ENCODE measurements at regions not wholly inside any gene's neighbourhood (a gene's known extent, or its start where the extent isn't known, plus 50 kb on each side); places are given as distances from the start of the nearest gene placed in this dataset.

DNA sequence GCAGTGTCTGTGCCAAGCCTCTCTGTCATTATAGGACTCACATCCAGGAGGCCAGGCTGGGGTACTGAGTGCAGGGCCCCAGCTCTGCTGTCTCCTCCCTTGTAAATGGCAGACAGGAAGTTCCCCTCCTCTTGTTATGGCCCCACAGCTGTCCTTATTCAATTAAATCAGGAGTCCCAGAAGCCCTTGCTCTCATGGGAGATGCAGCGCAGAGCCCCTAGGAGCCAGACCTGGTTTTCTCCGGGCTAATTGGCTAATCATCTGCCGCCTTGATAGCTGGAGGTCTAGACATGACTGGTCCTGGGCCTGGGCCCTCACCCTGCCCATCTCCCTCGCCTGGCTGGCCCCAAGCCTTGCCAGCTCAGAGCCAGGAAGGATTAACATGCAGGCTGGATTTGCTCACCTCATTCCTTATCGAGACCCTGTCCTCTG lies 172.0 kb downstream of the VEGFA start:
- intact Hi-C loops (cut with micrococcal nuclease): no loop called here
- DNase-seq: no peak
- H3K9me3 Mint-ChIP-seq: peaks cover 9% of the 10 kb centered on the region
- H3K36me3 Mint-ChIP-seq (ENCODE audit: low read depth): no peaks in the 10 kb centered on the region
- H3K27ac Mint-ChIP-seq: no peak overlapping the region
- no peak overlapping the region for H3K4me3 Mint-ChIP-seq
- peaks cover 2% of the 10 kb centered on the region for H3K4me1 Mint-ChIP-seq
- peaks cover 1% of the 10 kb centered on the region for H3K27me3 Mint-ChIP-seq

DNA sequence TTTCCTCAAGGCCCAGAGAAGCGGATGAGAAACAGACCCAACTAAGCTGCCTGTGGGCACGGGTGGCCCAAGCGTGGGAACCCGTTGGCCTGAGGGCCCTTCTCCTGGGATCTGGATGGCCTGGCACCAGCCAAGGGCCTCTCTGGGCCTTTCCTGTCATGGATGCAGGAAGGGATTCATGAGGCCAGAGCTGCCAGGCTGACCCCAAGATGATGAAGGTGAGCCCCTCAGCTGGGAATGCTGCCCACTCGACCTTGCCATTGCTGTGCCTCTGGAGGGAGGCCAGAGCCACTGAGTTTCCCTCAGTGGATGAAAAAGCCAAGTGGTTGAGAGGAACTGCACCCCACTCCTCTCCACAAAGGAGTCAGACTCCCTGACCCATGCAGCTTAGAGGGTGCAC lies 171.2 kb downstream of the VEGFA start:
- H3K27ac Mint-ChIP-seq: no peak overlapping the region
- H3K36me3 Mint-ChIP-seq (ENCODE audit: low read depth): no peaks in the 10 kb centered on the region
- no peak for DNase-seq
- H3K4me1 Mint-ChIP-seq: peaks cover 2% of the 10 kb centered on the region
- intact Hi-C loops (cut with micrococcal nuclease): no loop called here
- peaks cover 5% of the 10 kb centered on the region for H3K9me3 Mint-ChIP-seq
- no peak overlapping the region for H3K4me3 Mint-ChIP-seq
- H3K27me3 Mint-ChIP-seq: no peaks in the 10 kb centered on the region

DNA sequence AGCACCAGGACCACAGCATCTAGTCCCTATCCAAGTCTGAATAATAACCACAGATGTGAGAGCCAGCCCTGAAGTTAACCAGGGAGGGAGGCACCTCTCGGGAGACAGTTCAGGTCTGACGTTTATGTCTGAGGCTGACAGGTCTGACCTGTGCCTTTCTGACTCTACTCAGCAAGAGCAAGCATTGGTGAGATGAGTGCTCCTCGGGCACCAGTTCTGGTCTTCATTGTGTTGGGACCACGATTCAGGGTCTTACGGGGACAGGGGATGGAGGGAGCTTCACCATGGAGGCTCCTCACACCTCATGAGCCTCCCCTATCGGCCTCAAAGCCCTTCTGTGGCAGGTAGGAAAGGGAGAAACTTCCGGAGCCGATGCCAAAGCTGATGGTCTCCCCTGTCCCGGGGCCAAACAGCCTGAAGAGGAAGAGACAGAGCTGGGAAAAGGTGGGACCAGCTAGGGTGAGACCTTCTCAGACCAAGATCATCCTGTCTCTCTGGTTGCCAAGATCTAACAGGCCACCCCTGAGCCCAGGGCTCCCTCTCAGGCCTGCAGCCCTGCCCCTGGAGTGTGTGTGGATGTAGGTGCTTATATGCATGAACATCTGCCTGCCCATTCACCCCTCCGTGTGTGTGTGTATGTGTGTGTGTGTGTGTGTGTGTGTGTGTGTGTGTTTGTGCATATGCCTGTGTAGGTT lies 170.5 kb downstream of the VEGFA start:
- H3K27ac Mint-ChIP-seq: no peak overlapping the region
- H3K9me3 Mint-ChIP-seq: peaks cover 5% of the 10 kb centered on the region
- no peaks in the 10 kb centered on the region for H3K36me3 Mint-ChIP-seq (ENCODE audit: low read depth)
- DNase-seq: no peak
- no peak overlapping the region for H3K4me3 Mint-ChIP-seq
- no peaks in the 10 kb centered on the region for H3K27me3 Mint-ChIP-seq
- intact Hi-C loops (cut with micrococcal nuclease): no loop called here
- H3K4me1 Mint-ChIP-seq: peaks cover 2% of the 10 kb centered on the region

DNA sequence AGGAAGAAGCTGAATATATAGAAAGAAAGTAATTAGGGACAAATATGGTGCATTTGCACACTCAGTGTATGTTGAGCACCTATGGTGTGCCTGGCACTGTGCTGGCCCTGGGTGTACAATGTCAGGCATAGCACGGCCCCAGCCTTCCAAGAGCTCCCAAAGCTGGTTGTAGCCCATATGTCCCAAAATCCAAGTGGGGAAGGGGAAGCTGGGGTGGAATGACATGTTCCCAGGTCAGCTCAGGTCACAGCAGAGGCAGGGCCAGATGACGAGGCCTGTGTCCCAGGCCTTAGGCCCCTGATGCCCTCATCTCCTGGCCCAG lies 170.0 kb downstream of the VEGFA start:
- no peak for DNase-seq
- Mint-ChIP-seq H3K9me3 (peaks cover 5% of the 10 kb centered on the region), H3K4me3 (no peak overlapping the region), H3K36me3 (ENCODE audit: low read depth) (no peaks in the 10 kb centered on the region), H3K27ac (no peak overlapping the region), H3K27me3 (no peaks in the 10 kb centered on the region), H3K4me1 (peaks cover 2% of the 10 kb centered on the region)
- intact Hi-C loops (cut with micrococcal nuclease): no loop called here

DNA sequence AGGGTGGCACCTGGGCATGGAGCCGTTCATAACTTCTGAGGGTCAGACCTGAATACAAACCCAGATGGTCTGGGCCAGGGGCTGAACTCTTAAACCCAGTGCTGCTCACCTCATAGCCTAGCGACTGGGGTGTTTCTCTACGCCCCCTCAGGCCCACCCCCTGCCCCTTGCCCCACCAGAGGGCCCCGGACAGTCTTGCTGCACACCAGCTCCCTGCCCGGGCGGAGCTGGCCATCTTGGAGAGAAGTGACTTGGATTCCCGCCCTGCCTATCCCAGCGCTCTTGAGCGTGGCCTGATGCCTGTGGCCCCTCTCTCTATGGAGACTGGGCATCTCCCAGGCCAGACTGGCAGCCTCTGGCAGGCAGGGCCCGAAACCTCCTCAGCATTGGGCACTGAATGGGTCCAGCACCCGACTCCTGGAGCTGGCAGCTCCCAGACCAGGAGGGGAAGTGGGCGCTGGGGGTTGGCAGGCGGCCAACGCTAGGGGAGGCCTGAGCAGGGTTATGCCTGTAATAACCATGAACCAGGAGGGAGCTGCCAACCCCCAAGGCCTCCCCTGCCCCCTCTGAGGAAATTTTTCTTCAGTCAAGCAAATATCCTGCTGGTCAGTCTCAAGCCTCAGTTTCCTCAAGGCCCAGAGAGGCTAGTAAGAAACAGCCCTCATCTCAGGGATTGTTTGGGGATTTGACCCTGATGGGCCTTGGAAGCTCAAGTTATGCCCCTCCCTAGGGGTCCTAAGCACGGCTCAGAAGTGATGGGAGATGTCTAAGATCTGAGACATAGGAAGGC lies 169.5 kb downstream of the VEGFA start:
- H3K9me3 Mint-ChIP-seq: peaks cover 4% of the 10 kb centered on the region

DNA sequence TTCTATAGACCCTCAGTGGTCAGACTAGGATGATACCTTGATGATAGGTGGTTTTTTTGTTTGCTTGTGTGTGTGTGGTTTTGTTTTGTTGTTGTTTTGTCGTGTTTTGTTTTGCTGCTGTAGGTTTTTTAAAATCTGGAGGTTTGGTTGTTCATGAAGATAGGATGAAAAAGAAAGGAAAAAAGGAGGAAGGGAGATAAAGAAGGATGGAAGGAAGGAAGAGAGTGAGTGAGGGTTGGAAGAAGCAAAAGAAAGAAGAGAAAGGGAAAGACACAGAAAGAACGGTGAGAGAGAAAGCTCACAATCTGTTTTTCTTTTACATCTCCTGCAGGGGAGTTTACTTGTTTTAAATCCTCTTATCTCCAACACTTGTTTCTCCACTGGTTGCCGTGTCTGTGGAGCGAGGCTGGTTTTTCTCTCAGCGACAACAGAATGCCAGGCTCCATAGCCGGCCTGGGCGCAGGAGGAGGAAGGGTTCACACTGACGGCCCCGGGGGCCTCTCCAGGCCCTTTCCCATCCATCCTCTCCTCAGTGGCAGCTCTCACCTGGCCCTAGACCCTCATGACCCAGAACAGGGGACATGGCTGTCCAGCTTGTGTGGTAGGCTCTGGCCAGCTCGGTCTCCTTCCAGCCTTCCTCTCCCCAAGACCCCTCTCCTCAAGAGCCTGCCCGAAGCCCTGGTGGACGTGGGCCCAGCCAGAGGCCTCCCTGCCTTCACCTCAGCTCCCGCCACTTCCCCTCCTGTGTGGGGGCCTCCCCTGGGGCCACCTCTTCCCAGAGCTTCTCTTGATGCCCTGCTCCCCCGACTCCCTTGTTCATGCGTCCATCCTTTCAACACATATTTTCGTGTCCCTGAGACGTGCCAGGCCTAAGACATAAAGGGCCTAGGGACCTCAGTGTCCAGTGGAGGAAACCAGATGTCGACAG lies 168.4 kb downstream of the VEGFA start:
- no peak for DNase-seq
- Mint-ChIP-seq H3K27me3 (no peaks in the 10 kb centered on the region), H3K4me3 (no peak overlapping the region), H3K9me3 (no peaks in the 10 kb centered on the region), H3K4me1 (peaks cover 2% of the 10 kb centered on the region), H3K27ac (no peak overlapping the region), H3K36me3 (ENCODE audit: low read depth) (no peaks in the 10 kb centered on the region)
- intact Hi-C loops (cut with micrococcal nuclease): no loop called here

More for the DNA sequence above, 169.5 kb downstream of the VEGFA start:
- Mint-ChIP-seq H3K27me3 (no peaks in the 10 kb centered on the region), H3K4me3 (no peak overlapping the region), H3K36me3 (ENCODE audit: low read depth) (no peaks in the 10 kb centered on the region), H3K4me1 (peaks cover 2% of the 10 kb centered on the region), H3K27ac (no peak overlapping the region)
- DNase-seq: no peak
- intact Hi-C loops (cut with micrococcal nuclease): no loop called here

DNA sequence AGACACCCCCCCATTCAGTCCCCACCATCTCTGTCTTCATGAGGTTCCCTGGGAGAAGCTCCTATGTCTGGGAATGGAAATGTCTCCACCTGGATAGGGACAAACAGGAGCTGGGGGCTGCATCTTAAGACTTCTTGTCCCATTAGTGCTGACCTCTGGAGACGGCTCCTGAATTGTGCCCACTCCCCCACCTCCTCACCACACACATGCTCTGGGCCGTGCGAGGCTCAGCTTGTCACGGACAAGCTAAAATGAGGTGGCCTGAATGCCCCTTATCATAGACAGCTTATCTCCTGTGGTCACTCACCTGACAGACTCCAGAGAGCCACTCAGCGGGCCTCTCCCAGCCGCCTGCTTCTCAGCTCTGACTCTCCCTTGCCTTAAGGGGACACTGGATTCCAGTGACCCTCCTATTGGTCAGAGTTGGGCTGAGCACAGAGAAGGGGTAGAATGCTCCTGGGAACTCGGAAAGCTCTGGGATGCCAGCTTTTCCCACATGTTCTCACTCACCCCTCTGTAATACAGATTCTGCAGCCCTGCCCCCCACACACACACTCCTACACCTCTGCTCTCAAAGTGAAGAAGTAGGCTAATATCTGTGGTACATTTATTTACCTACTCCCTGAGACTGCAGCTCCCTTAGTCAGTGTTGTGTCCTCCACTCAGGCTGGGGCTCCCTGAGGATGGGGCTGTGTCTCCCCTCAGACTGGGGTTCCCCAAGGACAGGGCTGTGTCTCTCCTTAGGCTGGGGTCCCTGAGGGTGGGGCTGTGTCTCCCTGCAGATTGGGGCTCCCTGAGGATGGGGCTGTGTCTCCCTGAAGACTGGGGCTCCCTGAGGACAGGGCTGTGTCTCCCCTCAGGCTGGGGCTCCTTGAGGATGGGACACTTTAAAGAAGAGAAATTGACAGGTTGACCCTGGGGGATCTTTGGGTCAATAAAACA lies 167.5 kb downstream of the VEGFA start:
- Mint-ChIP-seq H3K4me1 (peaks cover 2% of the 10 kb centered on the region), H3K27me3 (no peaks in the 10 kb centered on the region), H3K36me3 (ENCODE audit: low read depth) (no peaks in the 10 kb centered on the region), H3K9me3 (no peaks in the 10 kb centered on the region), H3K27ac (no peak overlapping the region), H3K4me3 (no peak overlapping the region)
- intact Hi-C loops (cut with micrococcal nuclease): no loop called here
- DNase-seq: no peak

DNA sequence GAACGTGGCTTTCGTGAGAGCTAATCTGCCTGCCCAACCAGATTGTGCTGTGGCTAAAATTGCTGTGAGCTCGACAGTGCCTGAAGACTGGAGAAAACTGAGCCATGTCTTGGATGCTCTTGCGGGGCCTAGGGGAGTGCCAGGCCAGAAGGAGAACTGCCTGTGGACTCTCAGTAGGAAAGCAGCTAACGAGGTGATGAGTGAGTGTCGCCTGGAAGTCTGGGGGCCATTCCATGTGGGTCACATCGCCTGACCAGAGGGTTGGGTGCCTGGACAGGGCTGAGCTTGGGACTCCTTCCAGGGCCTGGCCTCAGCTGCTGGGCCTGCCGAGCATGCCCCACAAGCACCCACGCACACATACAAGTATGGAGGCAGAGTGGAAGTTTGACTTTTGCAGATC lies 166.5 kb downstream of the VEGFA start:
- Mint-ChIP-seq H3K27me3 (no peaks in the 10 kb centered on the region), H3K36me3 (ENCODE audit: low read depth) (no peaks in the 10 kb centered on the region), H3K4me1 (no peaks in the 10 kb centered on the region), H3K27ac (no peak overlapping the region), H3K4me3 (no peak overlapping the region), H3K9me3 (no peaks in the 10 kb centered on the region)
- intact Hi-C loops (cut with micrococcal nuclease): no loop called here
- DNase-seq: no peak

DNA sequence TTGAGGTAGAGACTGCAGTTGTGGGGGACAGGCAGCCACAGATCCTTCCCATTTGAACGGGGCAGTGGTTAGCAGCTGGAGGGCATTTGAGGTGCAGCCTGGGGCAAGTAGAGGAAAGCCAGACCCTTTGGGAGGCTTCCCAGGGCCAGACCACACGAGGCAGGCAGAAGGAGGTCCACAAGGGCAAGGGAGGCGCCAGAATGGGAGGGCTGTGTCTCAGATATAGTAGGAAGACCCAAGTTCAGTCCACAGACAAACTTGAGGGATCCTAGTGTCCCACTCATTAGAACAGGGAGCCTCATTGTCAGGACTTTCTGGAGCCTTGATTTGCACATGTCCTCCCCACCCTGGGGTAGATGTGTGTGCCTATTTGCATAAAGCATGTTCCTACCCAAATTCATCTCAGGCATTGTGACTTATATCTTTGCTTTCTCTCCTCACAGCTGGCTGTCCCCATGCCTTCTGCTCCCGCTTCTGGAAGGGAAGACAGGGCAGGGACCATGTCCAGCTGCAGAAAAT lies 166.0 kb downstream of the VEGFA start:
- no peaks in the 10 kb centered on the region for H3K9me3 Mint-ChIP-seq

DNA sequence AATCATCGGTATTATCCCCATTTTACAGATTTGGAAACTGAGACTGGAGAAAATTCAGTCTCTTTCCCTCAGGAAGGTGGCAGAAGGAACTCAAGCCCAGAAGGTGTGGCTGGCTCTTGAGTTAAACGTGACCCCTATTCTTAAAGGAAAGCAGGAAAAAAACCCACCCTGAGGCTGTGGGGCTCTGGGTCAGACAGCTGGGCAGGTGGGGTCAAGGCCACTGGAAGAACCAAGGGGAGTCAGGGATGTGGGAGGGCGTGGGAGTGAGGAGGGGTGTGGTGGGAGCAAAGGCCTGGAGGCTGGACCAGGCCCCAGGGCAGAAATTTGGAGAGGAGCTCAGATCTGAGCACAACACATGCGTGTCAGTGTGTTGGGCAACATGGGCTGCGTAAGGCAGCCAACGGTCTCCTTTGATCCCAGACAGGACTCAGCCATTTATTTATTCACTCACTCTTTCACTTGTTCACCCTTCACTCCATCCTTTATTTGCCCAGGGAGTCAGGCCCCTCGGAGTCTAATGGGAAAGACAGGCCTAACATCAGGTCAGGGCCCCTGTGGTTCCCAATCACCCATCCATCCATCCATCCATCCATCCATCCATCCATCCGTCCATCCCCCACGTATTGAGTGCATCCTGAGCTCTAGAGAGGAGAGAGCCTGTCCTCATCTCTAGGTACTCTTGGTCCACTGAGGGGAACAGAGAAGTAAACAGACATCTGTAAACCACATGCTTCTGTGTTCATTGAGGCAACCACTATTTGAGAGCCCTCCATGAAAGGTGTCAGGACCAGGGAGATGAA lies 165.0 kb downstream of the VEGFA start:
- intact Hi-C loops (cut with micrococcal nuclease): no loop called here

More for the DNA sequence above, 166.0 kb downstream of the VEGFA start:
- no peak for DNase-seq
- Mint-ChIP-seq H3K27ac (no peak overlapping the region), H3K36me3 (ENCODE audit: low read depth) (no peaks in the 10 kb centered on the region), H3K4me1 (no peaks in the 10 kb centered on the region), H3K4me3 (no peak overlapping the region), H3K27me3 (no peaks in the 10 kb centered on the region)
- intact Hi-C loops (cut with micrococcal nuclease): no loop called here

DNA sequence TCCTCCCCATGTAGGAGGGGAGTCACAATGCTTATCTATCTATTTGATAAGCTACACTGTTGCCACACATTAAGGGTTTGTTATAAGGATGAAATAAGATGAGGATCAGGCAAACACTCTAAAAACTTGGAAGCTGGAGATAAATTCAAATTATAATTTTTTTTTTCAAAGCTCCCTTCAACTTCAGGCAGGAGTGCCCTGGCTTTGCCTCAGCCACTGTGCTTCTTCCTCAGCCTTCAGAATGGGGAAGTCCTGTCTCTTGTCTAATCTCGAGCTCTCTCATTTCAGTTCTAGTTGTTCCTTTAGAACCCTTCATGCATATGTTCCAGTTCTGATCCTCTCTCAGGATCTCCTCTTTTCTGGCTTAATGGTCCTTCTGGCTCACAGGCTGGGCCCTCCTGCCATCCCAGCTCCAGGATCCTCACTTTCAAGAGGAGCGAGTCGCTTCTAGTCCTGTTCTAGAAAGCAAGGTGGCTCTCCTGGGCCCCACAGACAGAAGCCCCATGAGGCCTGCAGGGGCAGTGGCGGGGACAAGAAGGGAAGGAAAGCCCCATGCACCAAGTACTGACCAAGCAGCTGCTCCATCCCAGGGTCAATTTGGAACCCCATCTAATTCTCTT lies 164.3 kb downstream of the VEGFA start:
- intact Hi-C loops (cut with micrococcal nuclease): no loop called here
- Mint-ChIP-seq H3K36me3 (ENCODE audit: low read depth) (no peaks in the 10 kb centered on the region), H3K27me3 (no peaks in the 10 kb centered on the region), H3K4me1 (no peaks in the 10 kb centered on the region), H3K4me3 (no peak overlapping the region), H3K9me3 (no peaks in the 10 kb centered on the region), H3K27ac (no peak overlapping the region)
- no peak for DNase-seq

More for the DNA sequence above, 165.0 kb downstream of the VEGFA start:
- Mint-ChIP-seq H3K4me3 (no peak overlapping the region), H3K27ac (no peak overlapping the region), H3K27me3 (no peaks in the 10 kb centered on the region), H3K4me1 (no peaks in the 10 kb centered on the region), H3K9me3 (no peaks in the 10 kb centered on the region), H3K36me3 (ENCODE audit: low read depth) (no peaks in the 10 kb centered on the region)
- DNase-seq: no peak
